HG02970 (cell line): ENCODE measurements at regions not wholly inside any gene's neighbourhood (a gene's known extent, or its start where the extent isn't known, plus 50 kb on each side); places are given as distances from the start of the nearest gene placed in this dataset.
"Not testable (repeated sequence)": the region's sequence is repeated elsewhere in the genome, so short reads cannot be mapped to it uniquely, and the experiment has no call there.

Source experiments
- ATAC-seq: cut with Tn5 transposase; IDR thresholded peaks from one replicate; pipeline ENCODE4 v1.9.1; 2021; ENCODE audit warnings: mild to moderate bottlenecking, moderate library complexity, moderate number of reproducible peaks; ENCODE audit not compliant: unreplicated experiment, low FRiP score

DNA sequence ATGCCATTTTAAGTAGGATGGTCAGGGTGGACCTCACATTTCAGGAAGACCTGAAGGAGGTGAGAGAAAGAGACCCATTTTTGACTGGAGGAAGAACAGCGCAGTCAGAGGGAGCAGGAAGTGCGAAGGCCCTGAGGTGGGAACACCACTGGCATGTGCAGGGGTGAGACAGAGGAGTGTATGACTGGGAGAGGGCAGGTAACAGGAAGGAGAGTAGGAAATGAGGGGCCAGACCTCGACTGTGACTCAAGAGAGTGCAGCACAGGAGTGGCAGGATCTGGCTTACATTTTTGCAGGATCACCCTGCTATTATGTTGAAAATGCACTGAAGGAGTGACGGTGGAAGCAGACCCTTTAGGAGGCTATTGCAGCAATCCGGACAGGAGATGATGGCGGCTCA, 117.7 kb upstream of the CDYL start:
- no peak for ATAC-seq

GRCh38 chr6:4656106-4656505, 120.1 kb upstream of the CDYL start:
- ATAC-seq, result no peak

- no peak for ATAC-seq
Measured at GRCh38 chr6:4655196-4656025, 120.8 kb upstream of the CDYL start.

GRCh38 chr6:4653141-4653540, 123.1 kb upstream of the CDYL start:
- no peak for ATAC-seq

DNA sequence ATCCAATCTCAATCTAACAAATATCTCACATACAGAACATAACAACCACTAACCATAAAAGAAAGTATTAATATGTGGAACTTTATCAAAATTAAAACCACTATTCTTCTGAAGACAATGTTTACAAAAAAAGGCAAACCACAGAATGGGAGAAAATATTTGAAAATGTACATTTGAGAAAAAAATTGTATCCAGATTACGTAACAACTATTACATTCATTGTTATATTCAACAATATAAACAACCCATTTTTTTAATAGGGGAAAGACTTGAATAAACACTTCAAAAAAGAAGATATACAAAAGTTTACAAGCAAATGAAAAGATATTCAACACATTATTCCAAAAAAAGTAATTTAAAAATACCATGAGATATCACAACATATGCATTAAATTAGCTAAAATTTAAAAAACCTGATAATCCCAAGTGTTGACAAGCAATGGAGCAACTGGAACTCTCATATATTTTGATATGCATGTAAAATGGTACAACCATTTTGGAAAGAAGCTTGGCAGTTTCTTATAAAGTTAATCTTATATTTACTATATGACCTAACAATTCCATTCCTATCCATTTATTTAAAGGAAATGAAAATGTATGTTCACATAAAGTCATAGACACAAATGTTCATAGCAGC, 124.3 kb upstream of the CDYL start:
- ATAC-seq, result no peak

DNA sequence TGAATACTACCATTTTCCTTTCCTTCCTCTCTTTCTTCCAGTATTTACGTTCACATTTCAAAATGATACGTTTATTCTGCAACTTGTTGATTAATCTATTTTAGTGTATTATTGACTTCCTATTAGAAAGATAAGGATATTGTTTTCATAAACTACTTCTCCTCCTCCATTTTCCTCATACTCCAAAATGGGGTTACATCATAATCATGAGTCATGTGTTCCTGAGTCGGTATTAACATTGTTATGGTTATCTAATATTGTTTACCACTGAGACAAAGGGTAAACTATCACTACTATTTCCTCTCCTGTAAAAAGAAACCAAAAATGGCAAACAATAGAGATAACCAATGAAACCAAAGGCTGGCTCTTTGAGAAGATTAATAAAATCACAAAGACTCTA, 126.5 kb upstream of the CDYL start:
- no peak for ATAC-seq

- ATAC-seq, result no peak
Measured at GRCh38 chr6:4647414-4648365, 128.5 kb upstream of the CDYL start.

DNA sequence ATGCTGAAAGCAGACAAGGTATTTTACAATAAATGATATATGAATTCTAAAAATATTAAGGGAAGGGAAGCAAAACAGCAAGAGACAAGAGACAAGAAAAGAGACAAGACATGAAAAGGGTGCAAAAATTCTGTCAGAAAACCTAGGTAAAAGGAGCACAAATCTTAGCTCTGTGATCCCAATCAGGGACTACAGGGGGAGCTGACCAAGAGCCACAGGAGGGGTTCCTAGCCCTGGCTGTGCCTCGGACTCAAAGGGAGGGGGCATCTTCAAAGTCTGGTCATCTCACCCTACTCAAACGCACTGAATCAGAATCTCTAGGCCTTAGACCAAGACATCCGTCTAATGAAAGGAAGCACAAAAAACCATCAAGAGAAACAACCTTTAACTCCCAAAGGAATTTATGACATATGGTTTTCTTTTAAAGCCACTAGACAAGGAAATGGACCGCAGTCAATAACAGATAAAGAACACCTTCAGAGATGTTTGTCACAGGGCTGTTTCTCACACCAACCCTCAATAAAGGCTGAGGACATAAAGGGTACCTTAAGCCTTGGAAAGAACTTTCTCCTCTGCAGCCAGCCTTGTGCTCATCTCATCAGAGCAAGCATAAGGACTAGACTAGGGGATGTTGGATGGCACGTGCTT, 130.4 kb upstream of the CDYL start:
- ATAC-seq, result no peak

DNA sequence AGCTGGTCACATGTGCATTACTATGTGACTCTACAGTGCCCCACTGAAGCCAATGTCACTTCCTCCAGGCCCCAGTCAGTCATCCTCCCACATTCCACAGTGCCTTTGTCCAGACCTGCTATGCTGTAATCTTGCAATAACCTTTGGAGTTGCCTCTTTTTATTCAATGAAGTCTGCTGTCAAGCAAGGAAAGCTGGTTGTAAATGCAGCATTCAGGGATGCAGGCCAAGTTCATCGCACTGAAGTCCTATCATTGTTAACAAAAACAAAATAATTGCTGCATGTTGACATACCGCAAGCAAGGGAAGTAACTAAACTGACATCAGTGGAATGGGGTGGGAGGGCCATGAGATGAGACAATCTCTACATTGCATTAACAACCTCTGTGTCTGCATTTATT, 131.2 kb upstream of the CDYL start:
- no peak for ATAC-seq

GRCh38 chr6:4641461-4641860, 134.7 kb upstream of the CDYL start:
- no peak for ATAC-seq

GRCh38 chr6:4640139-4640538, 136.1 kb upstream of the CDYL start:
- ATAC-seq, result no peak

GRCh38 chr6:4638641-4639040, 137.6 kb upstream of the CDYL start:
- ATAC-seq, result no peak

DNA sequence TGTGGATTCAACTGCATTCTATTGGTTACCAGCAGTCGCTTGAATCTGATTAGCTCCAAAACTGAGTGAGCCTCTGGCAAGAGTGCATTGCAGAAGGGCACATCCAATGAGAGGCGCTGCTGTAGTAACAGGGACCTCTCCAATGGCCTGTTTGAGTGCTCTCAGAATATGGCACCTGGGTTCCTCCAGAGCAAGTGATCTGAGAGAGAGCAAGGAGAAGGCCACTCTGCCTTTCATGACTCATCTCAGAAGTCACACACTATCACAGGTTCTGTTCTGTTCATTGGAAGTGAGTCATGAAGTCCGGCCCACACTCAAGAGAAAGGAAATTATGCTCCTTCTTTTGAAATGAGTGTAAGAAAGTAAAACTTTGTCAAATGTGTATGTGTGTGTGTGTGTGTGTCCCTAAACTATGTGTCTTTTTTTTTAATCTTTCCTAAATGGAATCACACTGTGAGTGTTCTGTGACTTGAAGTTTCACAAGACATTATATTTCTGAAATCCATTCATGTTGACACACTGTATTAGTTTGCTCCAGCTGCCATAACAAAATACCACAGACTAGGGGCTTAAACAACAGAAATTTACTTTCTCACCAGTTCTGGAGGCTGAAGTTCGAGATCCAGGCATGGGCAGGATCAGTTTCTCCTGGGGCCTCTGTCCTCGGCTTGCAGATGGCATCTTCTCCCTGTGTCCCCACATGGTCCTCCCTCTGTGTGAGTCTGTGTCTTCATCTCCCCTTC, 138.3 kb upstream of the CDYL start:
- ATAC-seq, result no peak

DNA sequence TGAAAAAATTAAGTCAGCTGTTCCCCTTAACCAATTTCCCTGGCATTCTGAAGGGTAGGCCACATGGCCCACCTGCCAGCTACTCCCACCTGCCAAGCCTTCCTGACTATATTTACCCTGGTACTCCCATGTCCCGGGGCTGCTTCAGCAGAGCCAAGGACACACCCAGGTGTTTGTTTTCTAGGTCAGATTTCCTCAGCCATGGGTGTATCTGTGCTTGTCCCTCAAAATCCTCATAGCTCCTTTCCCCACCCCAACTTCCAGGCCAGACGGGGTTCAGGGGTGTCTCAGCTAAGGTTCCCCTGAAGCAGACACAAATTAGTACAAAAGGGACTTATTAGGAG, 139.4 kb upstream of the CDYL start:
- no peak for ATAC-seq

DNA sequence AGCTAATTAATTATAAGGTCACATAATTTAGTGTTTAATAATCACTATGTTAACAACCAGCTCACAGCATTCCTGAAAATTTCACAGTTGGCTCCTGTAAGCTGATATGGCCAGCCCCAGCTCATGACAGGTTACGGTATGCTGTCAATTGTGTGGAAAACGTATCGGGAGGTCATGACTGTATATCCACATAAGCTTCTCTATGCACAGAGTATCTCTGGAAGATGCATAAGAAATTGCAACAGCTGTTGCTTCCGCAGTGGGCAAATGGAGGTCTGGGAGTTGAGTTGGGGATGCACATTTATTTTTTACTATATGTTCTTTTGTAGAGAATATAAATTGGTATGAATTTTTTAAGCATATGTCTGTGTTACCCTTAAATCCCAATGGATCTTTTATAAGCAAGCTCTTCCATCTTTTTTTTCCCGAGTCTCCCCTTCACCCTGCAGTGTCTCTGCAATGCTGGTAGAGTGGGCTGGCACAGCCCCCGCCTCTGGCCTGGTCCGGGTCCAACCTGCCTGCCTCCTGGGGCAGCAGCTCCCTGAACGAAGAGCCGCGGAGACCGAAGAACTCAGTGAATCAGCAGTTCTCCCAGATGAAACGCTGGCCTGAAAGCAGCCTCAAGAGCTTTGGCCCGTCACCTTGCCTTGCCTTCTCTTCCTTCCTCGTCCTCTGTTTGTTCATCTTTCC, 139.9 kb upstream of the CDYL start:
- ATAC-seq, result no peak

GRCh38 chr6:4635666-4636065, 140.5 kb upstream of the CDYL start:
- ATAC-seq, result no peak

DNA sequence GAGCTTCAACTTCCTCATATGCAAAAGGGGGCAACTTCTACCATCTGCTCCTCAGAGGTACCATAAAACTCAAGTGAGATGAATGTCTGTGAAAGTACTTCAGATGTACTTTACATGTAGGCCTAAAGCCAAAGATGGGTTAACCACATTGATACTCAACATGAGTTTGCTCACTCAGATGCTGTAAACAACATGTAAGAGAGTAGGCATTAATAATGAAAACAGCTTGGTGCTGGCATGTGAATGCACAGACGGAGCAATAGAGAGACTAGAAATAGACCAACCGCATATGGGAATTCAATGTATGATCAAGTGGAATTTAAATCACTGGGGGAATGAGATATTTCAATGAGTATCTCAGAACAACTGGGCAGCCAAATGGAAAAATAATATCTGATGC, 143.8 kb upstream of the CDYL start:
- ATAC-seq, result no peak

DNA sequence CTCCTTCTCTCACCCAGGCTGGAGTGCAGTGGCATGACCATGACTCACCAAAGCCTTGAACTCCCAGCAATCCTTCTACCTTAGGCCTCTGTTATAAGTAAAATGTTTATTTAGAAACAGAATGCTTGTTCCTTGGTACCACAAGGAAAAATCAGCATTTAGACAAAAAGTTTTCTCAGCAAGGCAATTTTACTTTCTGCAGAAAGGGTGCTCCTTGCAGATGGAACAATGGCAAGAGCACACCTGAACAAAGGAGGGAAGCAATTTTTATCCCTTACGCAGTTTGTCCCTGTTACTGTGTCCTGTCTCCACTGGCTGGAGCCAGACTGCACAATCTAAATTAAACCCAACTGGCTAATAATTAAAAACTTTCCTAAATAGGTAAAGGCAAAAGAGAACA, 146.4 kb upstream of the CDYL start:
- not testable (repeated sequence) for ATAC-seq

- ATAC-seq, result no peak
Measured at GRCh38 chr6:4625557-4625956, 150.6 kb upstream of the CDYL start.
